ENCODE measurements at regions not wholly inside any gene's neighbourhood (a gene's known extent, or its start where the extent isn't known, plus 50 kb on each side); places are given as distances from the start of the nearest gene placed in this dataset.

DNA sequence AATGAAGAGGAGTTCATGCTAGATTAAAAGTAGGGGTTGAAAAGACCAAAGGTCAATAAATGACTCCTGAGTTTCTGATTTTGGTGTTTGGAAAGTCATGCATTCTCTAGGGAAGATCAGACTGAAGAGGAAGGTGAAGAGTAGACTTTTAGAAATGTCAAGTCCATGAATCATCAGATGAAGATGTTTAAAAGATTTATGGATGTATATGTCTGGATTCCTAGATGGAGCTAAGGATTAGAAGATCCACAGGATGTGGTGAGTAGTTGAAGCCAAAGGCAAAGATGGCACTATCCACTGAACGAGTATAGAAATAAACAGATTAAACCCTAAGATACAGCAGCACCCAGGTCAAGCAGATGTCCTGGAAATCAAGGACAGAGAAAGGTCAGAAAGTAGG is 298.5 kb downstream of the GPAM start:
- no peak for DNase-seq (ENCODE audit: low read depth in 2 of 2)

DNA sequence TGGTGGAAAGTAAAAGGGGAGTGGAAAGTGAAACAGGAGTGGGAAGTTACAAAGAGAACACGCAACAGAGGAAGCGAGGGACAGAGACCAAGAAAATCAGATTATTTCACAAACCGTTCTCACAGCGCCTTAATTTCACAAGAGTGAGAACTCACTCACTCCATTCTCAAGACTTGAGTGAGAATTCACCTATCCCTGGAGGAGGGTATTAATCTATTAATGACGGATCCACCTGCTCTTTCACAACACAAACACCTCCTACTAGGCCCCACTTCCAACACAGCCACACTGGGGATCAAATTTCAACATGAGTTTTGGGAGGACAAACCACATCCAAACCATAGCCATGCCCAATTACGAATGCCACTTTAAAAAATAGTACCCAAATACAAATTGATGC is 297.6 kb downstream of the GPAM start:
- no peak for DNase-seq (ENCODE audit: low read depth in 2 of 2)

DNA sequence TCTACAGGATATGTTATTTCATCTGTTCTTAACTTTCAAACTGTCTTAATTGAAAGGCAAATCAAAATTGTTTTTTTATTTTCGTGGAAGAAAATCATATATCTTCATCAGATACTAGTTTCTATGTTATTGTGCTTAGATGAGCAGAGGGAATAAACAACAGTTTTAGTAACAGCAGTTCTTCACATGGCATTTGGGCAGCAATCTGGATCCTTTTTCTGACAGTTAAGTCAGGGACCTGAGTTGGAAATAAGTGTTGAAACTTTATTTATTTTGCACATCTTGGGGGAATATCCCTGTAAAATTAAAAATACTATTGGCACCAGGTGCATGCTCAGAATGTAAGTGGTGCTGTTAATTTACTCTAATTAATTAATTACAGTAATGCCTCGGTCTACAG is 296.3 kb downstream of the GPAM start:
- DNase-seq (ENCODE audit: low read depth in 2 of 2): no peak

DNA sequence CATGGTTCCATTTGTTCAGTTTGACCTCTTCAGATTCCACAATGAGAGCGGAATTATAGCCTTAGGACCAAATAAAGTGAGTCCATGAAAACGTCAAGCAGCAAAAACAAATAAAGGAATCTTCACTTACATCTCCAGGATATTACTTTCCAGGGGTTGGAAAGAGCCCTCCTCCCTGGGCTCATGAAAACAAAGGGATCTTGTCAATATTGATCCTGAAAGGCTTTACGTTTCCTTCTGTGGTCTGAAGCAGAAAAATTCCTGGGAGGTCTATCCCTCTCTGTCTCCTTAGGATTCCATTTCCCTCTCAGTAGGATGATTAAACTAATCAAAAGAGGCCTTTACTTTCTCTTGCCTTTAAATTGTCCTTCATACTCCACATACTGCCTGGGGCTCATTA is 293.5 kb downstream of the GPAM start:
- DNase-seq (ENCODE audit: low read depth in 2 of 2): no peak

DNA sequence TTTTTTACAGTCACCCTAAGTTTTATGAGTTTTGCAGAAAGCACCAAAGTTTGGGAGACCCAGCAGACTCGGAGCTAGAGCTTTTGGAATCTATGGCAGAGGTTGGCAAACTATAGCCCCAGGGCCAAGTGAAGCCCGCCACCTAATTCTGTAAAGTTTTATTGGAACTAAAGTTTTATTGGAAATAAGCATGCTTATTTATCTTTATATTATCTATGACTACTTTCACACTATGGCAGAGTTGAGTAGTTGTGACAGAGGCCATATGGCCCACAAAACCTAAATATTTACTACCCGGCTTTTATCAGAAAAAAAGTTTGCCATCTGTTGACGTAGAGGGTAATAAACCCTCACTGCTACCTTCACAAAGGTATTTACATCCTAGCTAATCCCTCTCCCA is 267.6 kb downstream of the GPAM start:
- no peak for DNase-seq (ENCODE audit: low read depth in 2 of 2)

DNA sequence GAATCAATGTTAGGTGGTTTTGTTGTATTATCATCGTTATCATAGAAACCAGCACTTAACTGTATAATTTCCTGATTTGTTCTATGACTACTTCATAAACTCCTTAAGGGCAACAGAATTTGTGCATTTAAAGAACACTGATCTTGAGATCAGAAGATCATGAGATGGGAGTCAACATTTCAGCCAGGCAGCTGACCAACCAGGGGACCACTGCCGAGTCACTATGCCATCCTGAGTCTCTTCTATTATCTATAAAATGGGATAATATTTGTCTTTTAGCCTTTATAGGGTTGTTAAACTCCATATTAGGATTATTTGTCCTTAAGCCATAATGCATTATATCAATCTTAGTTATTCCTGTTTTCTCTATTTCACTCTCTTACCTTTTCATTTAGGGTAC is 261.7 kb downstream of the GPAM start:
- DNase-seq (ENCODE audit: low read depth in 2 of 2): no peak

DNA sequence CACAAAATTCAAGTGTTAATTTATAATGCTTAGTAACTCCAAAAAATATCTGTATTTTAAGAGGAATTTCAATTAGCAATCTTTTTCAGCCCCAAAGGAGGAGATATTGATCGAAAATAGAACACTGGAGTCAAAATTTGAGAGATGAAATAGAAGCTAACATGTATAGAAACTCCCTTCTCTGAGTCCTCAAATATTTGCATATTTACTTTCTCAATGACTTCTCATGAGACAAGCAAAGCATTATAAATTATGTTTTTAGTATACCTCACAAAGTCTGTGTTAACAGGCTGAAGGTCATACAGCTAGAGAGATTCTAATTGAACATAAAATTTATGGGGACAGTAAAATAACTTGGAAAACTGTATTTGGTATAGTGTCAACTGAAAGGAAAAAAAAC is 260.5 kb downstream of the GPAM start:
- no peak for DNase-seq (ENCODE audit: low read depth in 2 of 2)

DNA sequence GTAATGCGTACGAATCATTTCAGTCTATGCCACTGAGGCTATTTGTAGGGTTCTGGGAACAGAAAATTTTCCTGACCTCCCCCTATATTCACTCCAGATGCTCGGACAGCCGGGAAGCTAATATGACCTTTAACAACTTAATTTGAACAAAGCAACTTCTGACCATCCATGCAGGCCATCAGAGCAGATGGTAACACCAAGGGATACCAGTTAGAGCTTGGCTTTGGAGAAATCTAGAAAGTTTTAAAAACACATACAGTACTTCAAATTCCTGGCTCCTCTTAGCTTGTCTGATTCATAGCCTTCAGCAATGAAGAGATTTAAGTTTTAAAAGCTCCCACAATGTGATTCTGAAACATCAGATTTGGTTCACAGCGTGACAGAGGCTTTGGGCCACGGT is 257.3 kb downstream of the GPAM start:
- no peak for DNase-seq (ENCODE audit: low read depth in 2 of 2)

DNA sequence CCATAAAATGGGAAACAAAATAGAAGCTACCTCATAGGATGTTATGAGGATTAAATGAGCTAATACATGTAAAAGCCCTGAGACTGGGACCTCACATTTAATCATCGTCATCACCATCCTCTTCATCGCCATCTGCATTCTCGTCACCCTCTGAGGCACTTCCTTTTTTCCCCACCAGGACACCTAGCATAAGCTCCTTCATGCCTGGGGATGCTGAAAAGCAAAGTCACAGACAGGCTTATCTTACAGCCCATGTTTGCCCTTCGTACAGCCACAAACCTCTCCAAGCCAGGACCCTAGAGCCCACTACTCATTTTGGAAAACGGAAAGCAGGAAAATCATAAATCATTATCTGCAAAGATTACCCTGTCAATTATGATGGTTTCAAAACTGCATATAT is 249.6 kb downstream of the GPAM start:
- no peak for DNase-seq (ENCODE audit: low read depth in 2 of 2)

DNA sequence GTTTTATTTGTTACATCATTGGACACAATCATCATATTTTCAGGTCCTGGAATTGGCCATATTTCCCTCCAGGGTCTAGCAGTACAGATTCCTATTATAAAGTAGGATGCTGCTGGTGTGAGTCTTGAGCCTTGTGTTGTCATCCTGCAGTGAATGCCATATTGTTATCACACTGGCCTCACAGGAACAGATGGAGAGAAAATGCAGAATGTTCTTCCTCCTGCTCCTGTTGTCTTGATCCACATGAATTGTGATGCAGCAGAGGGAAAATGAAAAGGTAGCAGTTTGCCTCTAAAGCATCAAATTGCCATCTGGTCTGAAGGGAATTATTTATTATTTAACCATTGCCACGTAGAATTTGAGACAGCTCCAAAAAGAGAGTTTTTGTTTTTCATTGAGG is 248.6 kb downstream of the GPAM start:
- no peak for DNase-seq (ENCODE audit: low read depth in 2 of 2)

DNA sequence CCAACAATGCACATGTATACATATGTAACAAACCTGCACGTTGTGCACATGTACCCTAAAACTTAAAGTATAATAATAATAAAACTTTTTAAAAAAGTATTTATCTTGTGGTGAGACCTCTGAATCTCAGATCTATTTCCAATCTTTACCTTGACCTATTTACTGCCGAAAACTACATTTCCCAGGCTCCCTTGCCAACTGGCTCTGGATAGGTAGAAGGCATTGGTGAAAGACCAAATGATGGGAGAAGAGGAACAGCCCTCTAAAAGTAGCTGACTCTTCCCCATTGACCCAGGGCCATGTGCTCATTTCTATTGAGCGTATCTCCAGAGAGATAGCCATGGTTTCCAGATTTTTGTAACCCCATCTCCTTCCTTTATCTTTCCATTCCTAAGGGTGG is 247.4 kb downstream of the GPAM start:
- no peak for DNase-seq (ENCODE audit: low read depth in 2 of 2)

DNA sequence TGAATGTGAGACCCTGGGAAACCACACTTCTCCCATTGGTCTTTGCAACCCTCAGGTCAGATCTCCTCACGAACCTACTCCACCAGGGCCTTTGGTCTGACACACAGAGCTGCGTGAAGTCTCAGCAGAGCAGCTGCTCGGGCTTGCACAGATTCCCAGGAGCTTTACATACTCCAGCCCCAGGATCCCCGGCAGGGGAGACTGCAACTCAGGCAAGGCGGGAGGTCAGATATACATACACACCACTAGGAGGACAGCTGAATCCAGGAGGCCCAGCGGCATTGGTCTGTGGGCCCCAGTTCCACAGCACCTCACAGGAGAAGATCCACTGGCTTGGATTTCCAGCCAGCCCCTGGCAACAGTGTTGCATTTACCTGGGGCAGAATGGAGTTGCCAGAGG is 239.2 kb downstream of the GPAM start:
- DNase-seq (ENCODE audit: low read depth in 2 of 2): no peak

DNA sequence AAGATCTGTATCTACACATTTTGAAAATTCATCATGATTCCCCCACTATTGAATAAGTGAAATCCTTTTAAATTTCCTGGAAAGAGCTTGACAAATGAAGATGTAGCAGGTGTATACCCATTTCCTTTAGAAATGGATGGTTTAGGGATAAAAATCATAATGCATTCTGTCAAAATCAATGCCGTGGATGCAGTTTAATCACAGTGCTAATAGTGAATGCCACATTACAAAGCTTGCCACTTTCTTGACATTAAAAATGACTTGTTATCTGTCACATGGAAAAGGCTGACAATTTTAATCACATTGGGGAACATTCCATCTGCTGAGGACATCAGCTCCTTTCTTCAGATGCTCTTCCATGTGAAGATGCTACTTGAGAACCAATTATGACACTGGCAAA is 229.6 kb downstream of the GPAM start:
- DNase-seq (ENCODE audit: low read depth in 2 of 2): no peak

DNA sequence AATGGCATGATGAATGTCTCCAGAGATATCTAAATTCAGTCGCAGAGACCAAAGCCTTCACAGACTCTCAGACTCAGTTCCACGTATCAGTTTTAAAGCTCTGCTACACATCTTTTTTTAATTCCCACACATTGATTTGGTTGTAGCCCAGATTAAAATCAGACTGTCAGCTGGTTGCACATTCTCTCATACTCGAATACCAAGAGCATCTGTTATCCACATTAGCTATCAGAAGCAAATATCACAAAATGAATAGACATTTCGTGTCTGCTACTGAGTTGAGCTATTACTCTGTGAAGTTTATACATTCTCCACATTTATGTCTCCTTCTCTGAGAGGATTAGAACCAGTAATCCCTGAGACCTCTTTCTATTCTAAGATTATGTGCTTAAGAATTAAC is 229.2 kb downstream of the GPAM start:
- no peak for DNase-seq (ENCODE audit: low read depth in 2 of 2)

DNA sequence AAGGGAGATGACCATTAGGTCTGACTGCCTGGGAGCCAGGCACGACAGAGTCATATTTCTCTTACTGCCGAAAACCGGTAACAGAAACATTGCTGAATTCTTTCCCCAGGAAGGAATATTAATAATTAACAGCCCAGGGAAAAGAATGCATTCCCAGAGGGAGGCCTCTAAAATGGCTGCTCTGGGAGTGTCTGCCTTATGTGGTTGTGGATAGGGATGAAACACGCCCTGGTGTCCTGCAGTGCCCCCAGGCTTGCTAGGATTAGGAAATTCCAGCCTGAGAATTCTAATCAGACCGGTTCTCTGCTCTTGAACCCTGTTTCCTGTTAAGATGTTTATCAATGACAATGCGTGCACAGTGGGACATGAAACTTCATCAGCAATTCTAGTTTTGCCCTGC is 226.7 kb downstream of the GPAM start:
- DNase-seq (ENCODE audit: low read depth in 2 of 2): no peak

DNA sequence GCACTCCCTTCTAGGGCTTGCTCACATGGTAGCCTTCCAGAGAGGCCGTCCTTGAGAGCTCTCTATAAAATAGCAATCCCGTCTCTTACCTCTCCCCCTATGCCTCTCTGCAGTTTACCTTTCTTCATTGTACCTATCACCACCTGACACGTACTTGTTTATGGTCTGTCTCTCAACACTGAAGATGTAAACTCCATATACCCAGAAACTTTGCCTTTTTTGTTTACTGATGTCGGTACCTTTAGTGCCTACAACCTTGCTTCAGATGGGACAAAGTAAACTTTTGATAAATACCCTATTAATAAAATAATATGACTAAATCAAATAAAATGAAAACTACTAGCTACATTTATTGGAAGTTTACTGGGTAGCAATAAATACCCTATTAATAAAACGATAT is 220.6 kb downstream of the GPAM start:
- no peak for DNase-seq (ENCODE audit: low read depth in 2 of 2)

DNA sequence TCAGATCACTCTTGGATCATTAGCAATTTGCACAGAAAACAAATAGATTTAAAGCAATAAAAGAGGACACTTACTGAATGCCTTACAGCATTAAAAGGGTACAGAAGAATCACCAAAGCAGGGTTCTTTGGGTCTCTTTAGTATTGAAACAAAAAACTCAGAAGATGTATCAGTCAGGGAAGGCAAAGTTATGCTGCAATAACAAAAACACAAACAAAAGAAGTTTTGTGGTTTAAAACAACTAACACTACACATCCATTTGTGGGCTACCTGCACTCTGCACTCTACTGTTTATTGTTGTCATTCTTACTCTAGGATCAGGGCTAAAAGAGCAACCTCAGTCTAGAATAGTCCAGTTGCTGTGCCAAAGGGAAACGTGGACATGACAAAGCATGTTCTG is 216.4 kb downstream of the GPAM start:
- no peak for DNase-seq (ENCODE audit: low read depth in 2 of 2)

DNA sequence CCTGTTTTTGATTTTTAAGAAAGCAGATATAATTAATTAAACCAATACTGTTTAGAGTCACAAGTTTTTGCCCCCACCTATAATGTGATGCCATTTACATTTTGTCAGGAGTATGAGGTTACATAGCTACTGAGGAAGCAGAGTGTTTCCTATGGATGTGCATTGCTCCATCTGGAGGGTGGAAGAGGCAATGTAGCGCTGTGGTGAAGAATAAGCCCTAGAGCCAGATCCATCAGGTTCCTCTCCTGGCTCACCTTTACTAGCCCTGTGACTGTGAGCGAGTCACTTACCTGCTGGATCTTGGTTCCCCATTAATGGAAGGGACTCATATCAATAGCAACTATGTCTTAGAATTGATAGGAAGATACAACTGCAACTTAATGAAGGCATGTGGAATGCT is 216.0 kb downstream of the GPAM start:
- DNase-seq (ENCODE audit: low read depth in 2 of 2): no peak

DNA sequence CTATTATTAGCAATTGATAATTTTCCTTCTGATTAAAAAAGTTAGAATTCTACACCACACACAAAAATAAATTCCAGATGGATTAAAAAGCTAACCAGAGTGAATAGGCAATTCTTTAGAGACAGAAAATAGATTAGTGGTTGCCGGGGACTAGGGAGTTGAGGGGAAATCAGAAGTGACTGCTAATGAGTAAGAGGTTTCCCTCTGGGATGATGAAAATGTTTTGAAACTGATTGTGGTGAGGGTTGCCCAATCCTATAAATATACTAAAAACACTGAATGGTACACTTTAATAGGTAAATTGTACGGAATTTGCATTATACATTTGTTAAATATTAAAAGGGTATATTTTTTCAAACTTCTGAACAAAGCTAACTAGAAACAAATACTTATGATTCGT is 214.9 kb downstream of the GPAM start:
- DNase-seq (ENCODE audit: low read depth in 2 of 2): no peak

DNA sequence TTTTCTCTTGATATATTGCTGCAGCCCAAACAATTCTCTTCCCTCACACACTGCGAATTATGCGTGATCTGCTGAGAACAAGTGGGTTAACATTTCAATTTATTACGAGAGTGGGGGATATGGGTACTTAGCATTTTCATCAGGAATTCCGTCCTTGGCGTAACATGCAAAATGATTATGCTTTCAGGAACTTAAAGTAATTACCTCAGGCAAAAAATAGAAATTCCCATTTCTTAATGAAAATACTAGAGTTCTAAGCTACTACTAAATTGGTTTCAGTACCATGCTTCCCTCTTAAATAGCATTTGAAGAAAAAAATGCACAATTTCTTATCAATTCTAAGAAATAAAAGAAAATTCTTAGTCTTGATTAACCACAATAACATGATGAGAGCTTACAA is 213.5 kb downstream of the GPAM start:
- no peak for DNase-seq (ENCODE audit: low read depth in 2 of 2)

DNA sequence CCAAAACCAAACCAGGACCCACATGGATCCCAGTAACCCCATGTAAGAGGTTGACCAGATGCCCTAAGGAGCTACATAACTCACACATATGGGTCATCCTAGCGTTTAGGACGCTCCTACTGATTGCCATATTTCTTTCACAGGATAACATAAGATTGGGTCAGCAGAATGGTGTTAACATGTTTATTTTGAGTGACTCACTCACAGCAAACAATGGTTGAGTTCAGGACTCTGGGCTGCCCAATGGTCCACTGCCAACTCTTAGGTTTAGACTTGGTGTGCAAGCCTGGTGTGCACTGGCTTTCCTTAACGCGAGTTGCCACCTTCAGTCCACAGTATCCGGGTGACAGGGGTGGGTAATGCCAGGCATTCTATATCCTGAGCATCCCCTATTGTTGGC is 211.5 kb downstream of the GPAM start:
- DNase-seq (ENCODE audit: low read depth in 2 of 2): no peak

DNA sequence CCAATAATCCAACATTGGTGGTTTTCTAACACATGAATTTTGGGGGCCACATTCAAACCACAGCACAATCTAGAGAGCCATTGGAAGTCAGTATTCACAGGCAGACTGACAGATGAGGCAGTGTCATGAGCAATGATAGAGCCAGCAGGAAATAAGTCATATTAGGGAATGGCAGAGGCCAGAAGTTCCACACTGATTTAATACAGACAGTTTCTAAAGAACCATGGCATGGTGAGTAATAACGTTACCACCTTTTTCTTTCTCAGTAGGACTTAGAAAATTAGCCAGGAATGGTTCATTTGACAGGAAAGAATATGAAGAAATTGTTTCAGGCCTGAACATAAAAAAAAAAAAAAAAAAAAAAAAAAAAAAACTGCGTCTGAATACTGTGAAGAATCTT is 210.3 kb downstream of the GPAM start:
- no peak for DNase-seq (ENCODE audit: low read depth in 2 of 2)

DNA sequence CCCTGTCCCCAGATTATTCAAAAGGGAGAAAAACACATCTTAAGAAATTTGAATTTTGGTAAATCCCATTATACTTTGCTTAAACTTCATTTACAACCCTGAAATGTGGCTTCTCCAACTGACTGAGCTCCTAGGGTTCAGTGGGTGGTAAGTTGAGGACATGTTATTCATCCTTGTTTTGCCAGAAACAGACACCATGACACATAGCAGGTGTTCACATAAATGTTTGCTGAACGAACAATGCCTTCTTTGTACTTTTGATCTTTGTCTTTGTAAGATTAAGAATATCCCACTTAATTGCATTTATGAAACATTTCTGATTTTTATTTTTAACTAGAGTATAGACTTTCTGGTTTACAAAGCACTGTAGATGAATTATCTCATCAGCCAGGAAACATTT is 209.7 kb downstream of the GPAM start:
- no peak for DNase-seq (ENCODE audit: low read depth in 2 of 2)

DNA sequence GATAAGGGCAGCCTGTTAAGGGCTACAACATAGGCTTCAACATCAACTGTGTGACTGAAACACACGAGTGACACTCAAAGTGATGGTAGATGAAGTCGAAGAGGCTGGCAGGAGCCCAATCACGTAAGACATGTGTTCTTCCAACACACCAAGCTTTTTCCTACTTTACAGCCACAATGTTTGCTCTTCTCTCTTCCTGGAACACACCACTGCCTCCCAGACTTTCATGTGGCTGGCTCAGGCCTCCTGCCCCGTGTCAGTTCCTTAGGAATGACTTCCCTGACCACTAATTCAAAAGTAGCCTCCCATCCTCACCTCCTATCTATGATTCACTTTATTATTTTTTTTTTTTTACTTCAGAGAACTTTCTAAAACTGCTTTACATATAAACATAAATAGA is 209.2 kb downstream of the GPAM start:
- DNase-seq (ENCODE audit: low read depth in 2 of 2): no peak

DNA sequence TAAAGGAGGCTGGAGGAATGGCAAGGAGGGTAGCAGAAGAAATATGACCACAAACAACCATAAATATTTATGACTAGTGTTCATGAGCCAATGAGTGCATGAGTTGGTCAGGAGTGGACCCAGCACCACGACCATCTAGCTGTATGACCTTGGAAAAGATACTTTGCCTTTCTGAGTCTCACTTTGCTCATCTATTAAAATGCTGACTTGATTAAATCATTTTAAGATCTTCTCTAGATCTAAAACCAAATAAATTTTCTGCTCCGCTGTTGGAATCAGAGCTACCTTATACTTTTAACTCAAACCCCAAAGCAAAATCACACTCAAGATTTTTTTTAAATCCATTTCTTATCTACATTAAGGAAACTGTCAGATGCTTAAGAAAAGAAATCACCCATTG is 207.0 kb downstream of the GPAM start:
- no peak for DNase-seq (ENCODE audit: low read depth in 2 of 2)
